ENCODE measurements at regions not wholly inside any gene's neighbourhood (a gene's known extent, or its start where the extent isn't known, plus 50 kb on each side); places are given as distances from the start of the nearest gene placed in this dataset.
A peak's percentile ranks its signal among the peaks of the same experiment; 100 is the strongest.

DNA sequence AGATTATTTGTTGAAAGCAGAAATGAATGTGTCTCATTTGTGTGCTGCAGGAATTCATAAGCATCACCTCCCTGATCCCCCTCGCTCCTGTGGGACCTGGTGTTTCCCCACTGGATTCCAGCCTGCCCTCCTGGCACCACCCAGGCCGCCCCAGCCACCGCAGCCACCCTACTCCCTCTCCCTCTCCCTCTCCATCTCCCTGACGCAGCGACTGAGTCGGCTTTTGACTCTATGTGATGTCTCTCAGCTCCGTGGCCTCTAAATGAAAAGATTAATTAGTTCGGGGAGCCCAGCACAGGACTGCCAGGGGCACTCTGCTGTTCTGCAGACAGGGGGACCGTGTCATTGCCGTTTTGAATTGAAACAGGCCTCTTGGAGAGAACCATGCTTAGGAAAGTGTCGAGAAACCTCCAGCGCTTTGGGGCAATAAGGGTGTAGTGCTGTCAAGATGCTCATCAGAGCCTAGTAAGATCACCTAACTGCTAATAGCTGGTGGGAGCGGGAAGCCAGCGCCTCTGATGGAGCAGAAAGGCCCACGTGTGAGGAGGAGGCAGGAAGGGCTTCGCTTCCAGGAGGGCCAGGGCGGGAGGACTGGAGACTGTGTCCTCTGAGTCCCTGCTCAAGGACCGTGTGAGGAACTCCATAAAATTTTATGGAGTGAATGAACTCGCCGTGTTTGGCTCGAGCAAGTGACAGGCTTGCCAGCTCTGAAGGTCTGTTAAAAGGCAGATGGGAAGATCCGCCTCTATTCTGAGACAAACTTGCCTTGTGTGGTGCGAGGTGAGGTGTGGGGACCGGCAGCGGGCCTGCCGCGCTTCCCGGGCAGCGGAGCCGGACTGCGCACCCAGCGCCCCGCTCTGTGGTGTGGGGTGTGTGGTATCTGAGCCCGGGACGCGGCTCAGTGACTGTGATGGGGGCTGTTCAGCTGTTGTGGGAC lies 157.4 kb upstream of the C14orf180 start:
- in situ Hi-C loops (cut with MboI; ENCODE audit: low pct_unique_long_range_greater_than_20kb in 2 of 9, low sequenced_read_pairs in 9 of 9, unreplicated experiment in 9 of 9): no loop called here
- 7 to 76% (median 49%) methylated on average over 3 to 12 of the region's 36 CpGs; no CpG with 5 or more reads in 4 of the 10 experiments for WGBS, 10 experiments

DNA sequence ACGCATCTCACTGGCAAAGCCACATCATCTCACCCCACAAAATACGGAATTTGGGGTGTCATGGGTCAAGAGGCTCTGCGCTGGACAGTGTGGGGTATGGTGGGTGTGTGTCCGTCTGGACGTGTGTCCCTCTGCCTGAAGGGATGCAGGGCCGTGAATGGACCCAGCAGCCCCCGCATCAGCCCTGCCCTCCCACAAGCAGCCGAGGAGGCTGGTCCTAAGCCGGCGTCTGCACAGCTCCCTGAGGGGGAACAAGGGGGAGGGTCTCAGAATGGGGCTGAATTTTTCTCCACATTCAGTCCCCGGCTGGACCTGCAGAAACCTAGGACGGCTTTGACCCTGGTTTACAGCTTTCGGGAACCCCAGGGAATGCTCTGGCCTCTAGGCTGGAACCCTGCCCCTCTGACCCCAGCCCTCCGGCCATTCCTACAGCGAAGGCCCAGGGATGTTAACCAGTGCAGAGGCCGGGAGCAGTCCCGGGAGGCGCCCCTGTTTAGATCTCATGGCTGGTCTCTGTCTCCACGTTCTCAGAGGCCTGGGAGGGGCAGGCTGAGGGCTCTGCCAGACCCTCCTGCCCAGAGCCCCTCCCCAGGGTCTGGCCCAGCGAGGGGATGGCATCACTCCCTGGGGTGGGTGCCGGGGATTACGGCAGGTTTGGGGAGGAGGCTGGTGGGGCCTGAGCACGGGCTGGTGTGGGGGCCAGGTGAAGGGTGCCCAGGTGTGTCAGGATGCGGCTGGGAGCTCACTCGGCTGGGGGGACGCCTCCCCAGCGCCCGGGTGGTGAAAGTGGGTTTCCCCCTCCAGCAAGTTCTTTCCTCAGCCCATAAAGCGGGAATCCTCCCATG lies 156.5 kb upstream of the C14orf180 start:
- H3K27ac ChIP-seq: no peak overlapping the region
- ATAC-seq (replicated peaks in 6 of 8): no peak
- 39 to 87% (median 64%) methylated on average over 4 to 6 of the region's 29 CpGs; no CpG with 5 or more reads in 6 of the 10 experiments for WGBS, 10 experiments
- H3K4me3 ChIP-seq: no peak overlapping the region
- peaks cover 62 to 64% of the 10 kb centered on the region in 2 donors for H3K4me1 ChIP-seq (replicated peaks in 1 of 2)
- in situ Hi-C loops (cut with MboI; ENCODE audit: low pct_unique_long_range_greater_than_20kb in 2 of 9, low sequenced_read_pairs in 9 of 9, unreplicated experiment in 9 of 9): no loop called here

More for the DNA sequence above, 157.4 kb upstream of the C14orf180 start:
- ATAC-seq (replicated peaks in 6 of 8): peak in 5 of 8 experiments; percentile 7 to 46 (median 23)
- Histone ChIP-seq H3K4me3 (no peak overlapping the region), H3K27ac (peak overlapping the region in 1 of 2 donors; percentile 6), H3K4me1 (replicated peaks in 1 of 2) (peaks cover 61% of the 10 kb centered on the region in 2 donors)

DNA sequence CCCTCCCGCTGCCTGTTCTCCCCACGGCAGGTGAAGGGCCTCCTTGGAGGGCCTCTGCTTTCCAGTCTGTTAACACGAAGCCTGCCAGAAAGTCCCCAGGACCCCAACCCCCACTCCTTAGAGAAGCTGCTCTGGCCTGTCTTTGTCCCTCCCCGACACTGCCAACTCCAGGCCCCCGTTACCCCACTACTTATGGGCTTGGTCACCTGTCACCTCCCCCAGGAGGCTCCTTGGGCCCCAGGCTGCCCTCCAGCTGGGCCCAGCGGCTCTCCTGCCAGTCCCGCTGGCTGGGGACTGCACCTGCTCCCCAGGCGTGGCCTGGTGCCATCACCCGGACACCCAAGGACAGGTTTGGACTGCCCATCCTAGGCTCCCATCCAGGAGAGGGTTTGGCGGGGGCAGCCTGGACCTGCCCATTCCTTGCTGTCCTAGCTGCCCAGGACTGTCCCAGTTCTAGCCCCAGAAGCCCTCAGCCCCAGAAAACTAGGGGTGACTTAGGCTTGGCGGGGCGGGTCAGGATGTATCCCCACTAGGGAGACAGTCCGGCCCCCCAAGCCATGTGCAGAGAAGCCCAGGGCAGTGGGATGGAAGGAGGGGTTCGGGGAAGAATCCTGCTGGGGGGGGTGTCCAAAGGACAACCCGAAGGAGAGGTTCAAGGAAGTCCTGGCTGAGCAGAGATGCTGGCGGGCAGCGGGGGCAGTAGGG lies 155.7 kb upstream of the C14orf180 start:
- no peak for ATAC-seq (replicated peaks in 6 of 8)
- Histone ChIP-seq H3K27ac (no peak overlapping the region), H3K4me3 (no peak overlapping the region), H3K4me1 (replicated peaks in 1 of 2) (peaks cover 62 to 71% of the 10 kb centered on the region in 2 donors)
- in situ Hi-C loops (cut with MboI; ENCODE audit: low pct_unique_long_range_greater_than_20kb in 2 of 9, low sequenced_read_pairs in 9 of 9, unreplicated experiment in 9 of 9): no loop called here
- 80 to 100% (median 96%) methylated on average over 1 to 2 of the region's 17 CpGs; no CpG with 5 or more reads in 6 of the 10 experiments for WGBS, 10 experiments

DNA sequence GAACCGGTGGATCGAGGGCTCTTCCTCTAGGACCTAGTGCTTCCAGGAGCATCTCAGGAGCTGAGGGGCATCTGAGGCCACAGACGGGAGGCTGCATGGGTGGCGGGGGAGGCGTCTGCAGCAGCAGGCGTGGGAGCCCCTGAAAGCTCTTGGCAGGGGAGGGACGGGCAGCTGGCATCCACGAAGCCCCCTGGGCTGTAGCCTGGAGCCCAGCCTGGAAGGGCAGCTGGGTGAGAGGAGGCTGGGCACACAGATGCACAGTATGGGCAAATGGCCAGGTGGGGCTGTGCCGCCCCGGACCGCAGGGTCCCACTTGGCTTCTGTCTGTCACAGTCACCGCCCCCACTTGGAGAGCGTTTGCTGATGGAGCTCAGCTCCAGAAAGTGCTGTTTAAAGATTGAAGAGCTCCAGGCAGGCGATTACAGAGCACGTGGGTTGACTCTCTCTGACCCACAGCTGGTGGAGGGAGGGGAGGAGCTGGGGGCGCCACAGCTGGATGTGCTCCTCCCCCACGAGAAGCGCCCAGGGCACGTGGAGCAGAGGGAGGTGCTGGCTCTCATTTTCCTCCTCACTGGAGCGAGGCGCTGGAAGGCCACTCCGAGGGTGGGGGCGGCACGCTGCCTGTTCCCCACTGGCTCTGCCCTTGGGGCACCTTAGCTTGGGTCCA lies 155.0 kb upstream of the C14orf180 start:
- no peak overlapping the region for H3K4me3 ChIP-seq
- peak in 7 of 8 experiments; percentile 58 to 82 (median 73) for ATAC-seq (replicated peaks in 6 of 8)
- 61% methylated on average over 10 of the region's 24 CpGs; no CpG with 5 or more reads in 9 of the 10 experiments for WGBS, 10 experiments

DNA sequence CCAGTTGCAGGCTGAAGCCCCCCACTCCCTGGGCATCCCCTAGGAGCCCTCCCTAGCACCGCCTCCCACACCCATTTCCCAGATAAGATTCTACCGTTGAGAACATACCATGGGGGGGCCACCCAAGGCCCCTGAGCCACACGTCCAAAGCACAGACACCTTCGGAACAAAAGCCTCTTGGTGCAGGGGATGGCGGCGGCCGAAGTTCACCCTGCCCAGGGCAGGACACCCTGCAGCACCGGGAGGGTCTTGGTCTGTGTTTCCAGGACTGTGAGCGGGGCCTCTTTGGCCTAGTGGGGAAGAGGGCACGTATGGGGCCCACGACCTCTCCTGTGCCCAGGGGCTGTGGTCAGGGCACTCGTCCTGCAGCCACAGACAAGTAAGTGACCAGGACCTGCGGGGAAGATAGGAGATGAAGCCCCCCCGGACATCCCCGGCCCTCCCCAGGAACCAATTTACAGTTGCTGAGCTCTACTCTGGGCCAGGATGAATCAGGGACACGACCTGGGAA lies 154.3 kb upstream of the C14orf180 start:
- H3K4me1 ChIP-seq (replicated peaks in 1 of 2): peaks cover 64 to 72% of the 10 kb centered on the region in 2 donors
- in situ Hi-C loops (cut with MboI; ENCODE audit: low pct_unique_long_range_greater_than_20kb in 2 of 9, low sequenced_read_pairs in 9 of 9, unreplicated experiment in 9 of 9): no loop called here
- H3K27ac ChIP-seq: peak overlapping the region in 1 of 2 donors; percentile 16
- ATAC-seq (replicated peaks in 6 of 8): no peak
- no peak overlapping the region for H3K4me3 ChIP-seq
- WGBS, 10 experiments: 92 to 100% methylated on average over 1 to 5 of the region's 16 CpGs; no CpG with 5 or more reads in 8 of the 10 experiments

More for the DNA sequence above, 155.0 kb upstream of the C14orf180 start:
- H3K27ac ChIP-seq: peak overlapping the region in 1 of 2 donors; percentile 12
- H3K4me1 ChIP-seq (replicated peaks in 1 of 2): peaks cover 64 to 74% of the 10 kb centered on the region in 2 donors
- in situ Hi-C loops (cut with MboI; ENCODE audit: low pct_unique_long_range_greater_than_20kb in 2 of 9, low sequenced_read_pairs in 9 of 9, unreplicated experiment in 9 of 9): no loop called here

DNA sequence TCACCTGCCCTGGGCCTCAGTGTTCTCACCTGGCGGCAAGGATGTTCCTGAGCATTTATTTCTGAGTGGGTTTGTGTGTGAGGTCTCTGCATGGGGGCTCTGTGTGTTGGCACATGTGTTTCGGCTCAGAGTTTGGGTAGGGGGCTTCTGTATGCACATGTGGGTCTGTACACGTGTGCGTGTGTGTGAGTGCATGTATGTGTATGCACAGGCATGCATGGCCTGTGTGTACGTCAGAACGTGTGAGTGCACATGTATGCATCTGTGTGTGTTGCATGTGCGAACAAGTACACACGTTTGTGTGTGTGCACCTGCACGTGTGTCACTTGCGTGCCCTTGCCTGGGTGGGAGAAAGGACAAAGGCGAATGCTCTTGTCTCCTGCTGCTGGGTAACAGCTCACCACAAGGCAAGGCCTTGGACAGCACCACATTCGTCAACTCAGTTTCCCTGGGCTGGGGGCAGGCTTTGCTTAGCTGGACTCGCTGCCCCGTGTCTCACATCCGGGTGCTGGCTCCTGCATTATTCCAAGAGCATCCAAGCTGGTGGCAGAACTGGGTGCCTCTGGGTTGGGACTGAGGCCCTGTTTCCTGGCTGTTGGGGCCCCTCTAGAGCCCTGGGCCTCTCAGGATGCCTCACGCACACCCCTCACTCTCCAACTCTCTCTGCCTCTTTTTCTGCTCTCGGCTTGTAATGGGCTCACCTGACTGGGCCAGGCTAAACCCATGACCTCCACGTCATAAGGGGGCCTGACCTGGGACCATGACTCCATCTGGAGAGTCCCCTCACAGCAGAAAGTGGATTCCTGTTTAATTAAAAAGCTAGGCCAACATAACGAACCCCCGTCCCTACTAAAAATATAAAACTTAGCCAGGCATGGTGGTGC lies 153.6 kb upstream of the C14orf180 start:
- H3K4me1 ChIP-seq (replicated peaks in 1 of 2): peaks cover 64 to 72% of the 10 kb centered on the region in 2 donors
- in situ Hi-C loops (cut with MboI; ENCODE audit: low pct_unique_long_range_greater_than_20kb in 2 of 9, low sequenced_read_pairs in 9 of 9, unreplicated experiment in 9 of 9): no loop called here
- peak overlapping the region; percentile 8 to 32 for H3K27ac ChIP-seq
- ATAC-seq (replicated peaks in 6 of 8): peak in 3 of 8 experiments; percentile 4 to 10 (median 7)
- 20 to 96% (median 64%) methylated on average over 1 to 10 of the region's 20 CpGs; no CpG with 5 or more reads in 4 of the 10 experiments for WGBS, 10 experiments
- H3K4me3 ChIP-seq: no peak overlapping the region

DNA sequence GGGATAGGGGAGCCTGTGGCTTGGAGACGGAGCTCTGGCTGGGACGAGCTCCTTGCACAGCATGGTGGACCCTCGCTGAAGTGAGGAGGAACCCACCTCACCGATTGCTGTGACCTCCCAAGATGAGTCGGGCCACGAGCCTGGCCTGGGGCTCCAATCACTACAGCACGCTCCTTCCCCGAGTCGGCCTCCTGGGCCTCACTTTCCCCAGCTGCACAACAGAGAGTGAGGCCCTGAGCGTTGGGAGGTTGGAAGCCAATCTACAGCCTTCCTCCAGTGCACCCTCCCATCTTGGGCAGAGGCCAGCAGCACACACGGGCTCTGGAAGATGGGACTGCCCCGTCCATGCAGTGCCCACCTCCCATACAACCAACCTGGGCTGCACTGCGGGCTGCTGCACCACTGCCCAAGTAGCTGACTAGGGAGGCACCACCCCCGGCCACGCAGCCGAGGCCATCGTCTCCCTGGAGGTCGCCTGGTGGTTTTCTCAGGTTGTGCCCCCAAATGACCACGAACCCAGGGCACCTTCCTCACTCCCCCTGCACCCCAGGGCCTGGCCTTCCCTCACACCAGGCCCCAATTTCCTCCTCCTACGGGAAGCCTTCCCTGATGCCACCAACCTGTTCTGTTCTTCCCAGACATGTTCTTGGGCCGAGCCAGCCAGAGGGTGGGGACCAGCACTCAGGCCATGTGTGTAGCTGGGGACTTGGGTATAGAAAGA lies 152.3 kb upstream of the C14orf180 start:
- 33 to 100% (median 64%) methylated on average over 1 to 6 of the region's 21 CpGs; no CpG with 5 or more reads in 6 of the 10 experiments for WGBS, 10 experiments
- no peak overlapping the region for H3K4me3 ChIP-seq
- ATAC-seq (replicated peaks in 6 of 8): no peak
- H3K4me1 ChIP-seq (replicated peaks in 1 of 2): peaks cover 52 to 61% of the 10 kb centered on the region in 2 donors
- in situ Hi-C loops (cut with MboI; ENCODE audit: low pct_unique_long_range_greater_than_20kb in 2 of 9, low sequenced_read_pairs in 9 of 9, unreplicated experiment in 9 of 9): no loop called here
- no peak overlapping the region for H3K27ac ChIP-seq

DNA sequence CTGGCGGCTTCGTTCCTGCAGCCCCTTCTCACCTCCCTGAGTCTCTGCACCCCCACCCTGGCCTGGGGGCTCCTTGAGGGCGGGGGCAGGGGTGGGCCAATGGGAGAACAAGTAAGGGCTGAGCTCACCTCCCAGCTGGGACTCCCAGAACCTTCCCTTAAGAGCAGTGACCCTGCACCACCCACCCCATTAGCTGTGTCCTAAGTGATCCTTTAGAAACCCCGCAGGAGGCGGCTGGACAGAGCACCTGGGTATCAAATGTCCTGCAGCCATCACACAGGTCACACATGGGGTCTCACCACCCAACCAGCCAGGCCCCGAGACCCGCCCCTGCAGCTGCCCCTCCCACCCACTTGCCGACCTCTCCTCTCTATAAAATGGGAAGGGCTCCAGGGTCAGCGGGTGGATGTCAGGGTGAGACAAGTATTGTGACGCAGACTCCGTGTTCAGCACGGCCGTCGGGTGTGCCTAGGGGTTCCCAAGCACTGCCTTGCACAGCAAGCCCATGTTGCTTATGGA lies 151.2 kb upstream of the C14orf180 start:
- H3K27ac ChIP-seq: no peak overlapping the region
- no peak for ATAC-seq (replicated peaks in 6 of 8)
- in situ Hi-C loops (cut with MboI; ENCODE audit: low pct_unique_long_range_greater_than_20kb in 2 of 9, low sequenced_read_pairs in 9 of 9, unreplicated experiment in 9 of 9): no loop called here
- H3K4me3 ChIP-seq: no peak overlapping the region
- WGBS, 10 experiments: 17% methylated on average over 1 of the region's 14 CpGs; no CpG with 5 or more reads in 9 of the 10 experiments
- H3K4me1 ChIP-seq (replicated peaks in 1 of 2): peaks cover 41 to 51% of the 10 kb centered on the region in 2 donors

DNA sequence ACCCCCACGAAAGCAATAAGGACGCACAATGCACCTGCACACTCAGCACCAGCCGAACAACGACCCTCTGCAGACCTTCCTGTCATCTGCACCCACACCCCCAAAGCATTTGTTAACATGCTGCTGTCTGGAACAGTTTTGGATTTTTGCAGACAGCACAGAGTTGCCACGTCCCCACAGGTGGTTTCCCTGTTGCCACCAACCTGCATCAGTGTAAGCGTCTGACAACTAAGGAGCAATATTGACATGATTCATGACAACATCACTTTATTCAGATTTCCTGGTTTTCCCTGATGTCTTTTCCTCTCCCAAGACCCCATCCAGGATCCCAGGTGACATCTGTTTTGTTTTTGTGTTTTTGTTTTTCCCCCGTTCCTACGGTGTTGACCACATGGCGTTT lies 150.7 kb upstream of the C14orf180 start:
- 0 to 86% (median 67%) methylated on average over 2 to 7 of the region's 9 CpGs; no CpG with 5 or more reads in 1 of the 10 experiments for WGBS, 10 experiments
- in situ Hi-C loops (cut with MboI; ENCODE audit: low pct_unique_long_range_greater_than_20kb in 2 of 9, low sequenced_read_pairs in 9 of 9, unreplicated experiment in 9 of 9): no loop called here
- ATAC-seq (replicated peaks in 6 of 8): no peak

DNA sequence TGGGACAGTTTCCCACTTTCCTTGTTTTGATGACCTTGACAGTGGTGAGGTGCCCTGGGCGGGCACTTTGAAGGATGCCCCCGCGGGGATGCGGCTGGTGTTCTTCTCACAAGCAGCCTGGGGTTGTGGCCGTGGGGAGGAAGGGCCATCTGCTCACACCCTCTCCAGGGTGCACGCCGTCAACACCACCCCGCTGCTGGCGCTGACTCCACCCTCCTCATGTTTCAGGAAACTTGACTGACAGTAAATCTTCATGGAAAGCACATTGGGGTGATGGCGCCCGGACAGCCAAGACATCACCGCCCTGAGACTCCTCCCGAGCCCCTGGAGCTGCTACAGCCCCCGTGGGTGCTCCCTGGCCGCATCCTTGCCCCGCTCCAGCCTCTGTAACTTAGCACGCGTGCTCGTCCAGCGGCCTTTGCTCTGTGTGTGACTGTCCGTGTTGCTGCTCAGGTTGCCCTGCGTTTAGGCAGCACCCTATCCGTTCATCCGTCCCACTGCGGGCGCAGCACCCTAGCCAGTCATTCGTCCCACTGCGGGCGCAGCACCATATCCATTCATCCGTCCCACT lies 150.2 kb upstream of the C14orf180 start:
- no peak for ATAC-seq (replicated peaks in 6 of 8)
- WGBS, 10 experiments: 5 to 93% (median 58%) methylated on average over 1 to 12 of the region's 30 CpGs; no CpG with 5 or more reads in 4 of the 10 experiments
- in situ Hi-C loops (cut with MboI; ENCODE audit: low pct_unique_long_range_greater_than_20kb in 2 of 9, low sequenced_read_pairs in 9 of 9, unreplicated experiment in 9 of 9): no loop called here

More for the DNA sequence above, 150.7 kb upstream of the C14orf180 start:
- Histone ChIP-seq H3K27ac (no peak overlapping the region), H3K4me1 (replicated peaks in 1 of 2) (peaks cover 37 to 46% of the 10 kb centered on the region in 2 donors), H3K4me3 (no peak overlapping the region)

More for the DNA sequence above, 150.2 kb upstream of the C14orf180 start:
- Histone ChIP-seq H3K27ac (no peak overlapping the region), H3K4me1 (replicated peaks in 1 of 2) (peaks cover 31 to 41% of the 10 kb centered on the region in 2 donors), H3K4me3 (no peak overlapping the region)

Data from motor neuron (in vitro differentiated cells).